WTC11 (cell line): ENCODE measurements at regions not wholly inside any gene's neighbourhood (a gene's known extent, or its start where the extent isn't known, plus 50 kb on each side); places are given as distances from the start of the nearest gene placed in this dataset.

Experiments
- ATAC-seq: fragments of 200-7000 bp; cut with Tn5 transposase; 2 replicates; pipeline ENCODE4 v1.10.0; 2021; ENCODE audit warnings: mild to moderate bottlenecking, moderate library complexity
- CTCF ChIA-PET: fragments of 300-600 bp; sonication (Branson Sonifier 250); formaldehyde crosslinking; loops from one replicate; lab custom pipeline; 2021; ENCODE audit warnings: antibody characterized with exemption; lab: Charles Lee
- POLR2A ChIA-PET: fragments of 350-600 bp; sonication (Branson Sonifier 250); formaldehyde crosslinking; loops from one replicate; lab custom pipeline; 2021; ENCODE audit warnings: antibody characterized with exemption; lab: Charles Lee
- DNase-seq: peaks from one replicate; pipeline ENCODE4 v3.0.0; 2021; ENCODE audit warnings: low spot score
- H3K27ac Mint-ChIP-seq: 2 replicates; pipeline ENCODE4 v1.8.0; 2021; ENCODE audit warnings: mixed read lengths
- H3K27me3 Mint-ChIP-seq: 2 replicates; pipeline ENCODE4 v1.8.0; 2021; ENCODE audit warnings: low read depth, mild to moderate bottlenecking, moderate library complexity, mixed read lengths
- H3K36me3 Mint-ChIP-seq: 2 replicates; pipeline ENCODE4 v1.8.0; 2021; ENCODE audit warnings: mixed read lengths
- H3K4me1 Mint-ChIP-seq: 2 replicates; pipeline ENCODE4 v1.8.0; 2022; ENCODE audit warnings: mixed read lengths
- H3K4me3 Mint-ChIP-seq: 2 replicates; pipeline ENCODE4 v1.8.0; 2021; ENCODE audit warnings: mild to moderate bottlenecking, moderate library complexity, mixed read lengths
- H3K9me3 Mint-ChIP-seq: 2 replicates; pipeline ENCODE4 v1.8.0; 2021; ENCODE audit warnings: mixed read lengths
- CDX4 ChIP-seq: fragments of 250-450 bp; sonication (Bioruptor Pico); IDR thresholded peaks from 2 replicates; pipeline ENCODE4 v1.9.0; 2021; ENCODE audit warnings: moderate library complexity, mild to moderate bottlenecking, inconsistent platforms, borderline replicate concordance
- FOXJ3 ChIP-seq: sonication (generic); formaldehyde crosslinking; IDR thresholded peaks from 2 replicates; pipeline ENCODE4 v1.9.0; 2021; ENCODE audit warnings: missing genetic modification reagents, mild to moderate bottlenecking, borderline replicate concordance
- GRHL2 ChIP-seq: fragments of 250-450 bp; sonication (Bioruptor Pico); IDR thresholded peaks from 2 replicates; pipeline ENCODE4 v1.8.0; 2022; ENCODE audit warnings: mild to moderate bottlenecking, moderate library complexity; ENCODE audit not compliant: insufficient replicate concordance, severe bottlenecking
- IRF1 ChIP-seq: sonication (generic); formaldehyde crosslinking; IDR thresholded peaks from 2 replicates; pipeline ENCODE4 v1.8.0; 2023; ENCODE audit warnings: missing genetic modification reagents
- MAX ChIP-seq: sonication (generic); formaldehyde crosslinking; IDR thresholded peaks from 2 replicates; pipeline ENCODE4 v1.8.0; 2022; ENCODE audit warnings: mild to moderate bottlenecking, missing genetic modification reagents
- MLX ChIP-seq: sonication (generic); formaldehyde crosslinking; IDR thresholded peaks from 2 replicates; pipeline ENCODE4 v1.8.1; 2023; ENCODE audit warnings: mild to moderate bottlenecking, missing genetic modification reagents, moderate library complexity
- NFE2L1 ChIP-seq: sonication (generic); formaldehyde crosslinking; IDR thresholded peaks from 2 replicates; pipeline ENCODE4 v1.8.1; 2023; ENCODE audit warnings: missing genetic modification reagents
- PRDM15 ChIP-seq: sonication (generic); formaldehyde crosslinking; IDR thresholded peaks from 2 replicates; pipeline ENCODE4 v1.8.0; 2022; ENCODE audit warnings: missing genetic modification reagents
- PREB ChIP-seq: sonication (generic); formaldehyde crosslinking; IDR thresholded peaks from 2 replicates; pipeline ENCODE4 v1.8.1; 2022; ENCODE audit warnings: mild to moderate bottlenecking, missing genetic modification reagents, moderate library complexity, borderline replicate concordance
- PRRX2 ChIP-seq: fragments of 250-450 bp; sonication (Bioruptor Pico); IDR thresholded peaks from 2 replicates; pipeline ENCODE4 v1.8.0; 2021; ENCODE audit warnings: mild to moderate bottlenecking
- SMAD4 ChIP-seq: sonication (generic); formaldehyde crosslinking; IDR thresholded peaks from 2 replicates; pipeline ENCODE4 v1.8.0; 2022; ENCODE audit warnings: mild to moderate bottlenecking, missing genetic modification reagents
- SOX15 ChIP-seq: fragments of 250-450 bp; sonication (Bioruptor Pico); IDR thresholded peaks from 2 replicates; pipeline ENCODE4 v1.9.0; 2021; ENCODE audit warnings: mild to moderate bottlenecking
- SP1 ChIP-seq: sonication (generic); formaldehyde crosslinking; conservative IDR thresholded peaks from 2 replicates; pipeline ENCODE4 v1.8.1; 2022; ENCODE audit warnings: missing genetic modification reagents
- TP53 ChIP-seq: sonication (generic); formaldehyde crosslinking; IDR thresholded peaks from 2 replicates; pipeline ENCODE4 v1.8.1; 2023; ENCODE audit warnings: mild to moderate bottlenecking, missing genetic modification reagents
- ZNF232 ChIP-seq: sonication (generic); formaldehyde crosslinking; IDR thresholded peaks from 2 replicates; pipeline ENCODE4 v1.8.0; 2022; ENCODE audit warnings: mild to moderate bottlenecking, missing genetic modification reagents
- ZNF263 ChIP-seq: sonication (generic); formaldehyde crosslinking; IDR thresholded peaks from 2 replicates; pipeline ENCODE4 v1.8.1; 2022; ENCODE audit warnings: low read depth, mild to moderate bottlenecking, moderate library complexity, missing genetic modification reagents
- ZNF423 ChIP-seq: fragments of 250-450 bp; sonication (Bioruptor Pico); IDR thresholded peaks from 2 replicates; pipeline ENCODE4 v2.1.2; 2022; ENCODE audit warnings: mild to moderate bottlenecking, moderate library complexity
- ZNF425 ChIP-seq: fragments of 250-450 bp; sonication (Bioruptor Pico); conservative IDR thresholded peaks from 2 replicates; pipeline ENCODE4 v1.9.0; 2021; ENCODE audit warnings: mild to moderate bottlenecking
- ZNF532 ChIP-seq: fragments of 250-450 bp; sonication (Bioruptor Pico); IDR thresholded peaks from 2 replicates; pipeline ENCODE4 v1.9.0; 2021; ENCODE audit warnings: mild to moderate bottlenecking, borderline replicate concordance
- ZNF671 ChIP-seq: fragments of 250-450 bp; sonication (Bioruptor Pico); IDR thresholded peaks from 2 replicates; pipeline ENCODE4 v1.8.0; 2021; ENCODE audit warnings: mild to moderate bottlenecking

- Mint-ChIP-seq H3K9me3 (no peaks in the 10 kb centered on the region), H3K4me3 (no peak overlapping the region), H3K4me1 (peaks cover 51% of the 10 kb centered on the region), H3K27me3 (no peaks in the 10 kb centered on the region), H3K27ac (no peak overlapping the region), H3K36me3 (no peaks in the 10 kb centered on the region)
- ChIA-PET POLR2A (no interaction called here), CTCF (interaction anchor here (1.1 to 1.6 kb wide), 2 partner anchors 547 to 619 kb away, joined by 3 to 5 read pairs; no protein-coding TSS in a partner anchor)
- ATAC-seq (no peak), DNase-seq (no peak)
- no peak for TF ChIP-seq PREB (CRISPR knock-in tag)
- TF ChIP-seq GRHL2 (CRISPR knock-in tag) = no peak
- TF ChIP-seq PRRX2 (CRISPR knock-in tag) = no peak
- no peak for TF ChIP-seq MAX (CRISPR knock-in tag)
- TF ChIP-seq ZNF532 (CRISPR knock-in tag) = no peak
- no peak for TF ChIP-seq ZNF671 (CRISPR knock-in tag)
- TF ChIP-seq NFE2L1 (CRISPR knock-in tag) = no peak
- no peak for TF ChIP-seq FOXJ3 (CRISPR knock-in tag)
- TF ChIP-seq ZNF232 (CRISPR knock-in tag) = no peak
- no peak for TF ChIP-seq ZNF263 (CRISPR knock-in tag)
- no peak for TF ChIP-seq CDX4
- TF ChIP-seq PRDM15 = no peak
- TF ChIP-seq IRF1 (CRISPR knock-in tag) = no peak
- TF ChIP-seq MLX (CRISPR knock-in tag) = no peak
- no peak for TF ChIP-seq SMAD4
- no peak for TF ChIP-seq TP53 (CRISPR knock-in tag)
- TF ChIP-seq ZNF425 = no peak
- no peak for TF ChIP-seq ZNF423 (CRISPR knock-in tag)
- TF ChIP-seq SOX15 (CRISPR knock-in tag) = no peak
- no peak for TF ChIP-seq SP1 (CRISPR knock-in tag)
Measured at GRCh38 chr4:115233600-115233999, 120.2 kb upstream of the NDST4 start.
